ENCODE measurements at regions not wholly inside any gene's neighbourhood (a gene's known extent, or its start where the extent isn't known, plus 50 kb on each side); places are given as distances from the start of the nearest gene placed in this dataset.
"Not testable (repeated sequence)": the region's sequence is repeated elsewhere in the genome, so short reads cannot be mapped to it uniquely, and the experiment has no call there.

DNA sequence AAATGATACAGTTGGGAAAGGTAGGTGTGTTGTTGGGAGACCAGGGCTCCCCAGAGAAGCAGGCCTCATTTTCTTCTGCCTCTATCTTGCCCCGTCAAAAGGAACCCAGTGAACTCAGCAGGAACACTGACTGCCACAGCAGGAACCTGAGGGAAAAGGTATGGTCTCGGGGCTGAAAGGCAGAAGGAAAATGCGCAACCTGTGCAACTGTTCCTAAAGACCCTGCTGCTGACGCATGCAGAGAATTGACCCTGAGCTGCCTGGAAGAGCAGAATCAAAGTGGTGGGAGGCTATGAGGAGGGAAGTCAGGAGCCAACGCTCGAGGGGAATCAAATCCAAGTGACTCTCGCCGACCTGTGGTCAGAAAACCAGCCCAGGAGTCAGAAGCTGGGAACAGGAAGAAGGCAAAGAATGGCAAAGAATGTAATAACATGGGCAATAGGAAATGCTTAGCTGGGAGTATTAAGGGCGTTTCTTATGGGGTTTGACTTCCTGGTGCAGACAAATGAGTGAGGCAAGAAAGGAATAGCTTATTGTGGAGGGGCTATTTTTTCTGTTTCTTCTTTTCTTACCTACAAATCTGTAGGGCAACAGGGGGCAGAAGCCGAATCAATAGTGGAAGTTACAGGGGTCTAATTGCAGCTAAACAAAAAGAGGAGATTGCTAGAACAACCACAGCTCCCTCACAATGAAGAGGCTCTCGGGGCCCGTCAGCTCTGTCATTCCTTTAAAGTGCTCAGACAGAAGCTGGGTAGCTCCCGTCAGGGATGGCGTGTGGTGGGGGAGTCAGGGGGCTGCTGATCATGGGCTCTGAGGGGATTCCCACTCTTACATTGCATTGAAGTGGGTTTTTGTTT lies 65.4 kb upstream of the DLG1 start:
- Histone ChIP-seq H3K4me1 (ENCODE audit: control insufficient read depth, insufficient read depth, low read length) (no peaks in the 10 kb centered on the region), H3K4me3 (ENCODE audit: low read depth in 2 of 2, low read length in 2 of 2) (no peak overlapping the region), H3K27me3 (ENCODE audit: control insufficient read depth, insufficient read depth, low read length) (no peaks in the 10 kb centered on the region), H3K36me3 (ENCODE audit: control insufficient read depth, insufficient read depth, low read length) (no peaks in the 10 kb centered on the region), H3K9me3 (ENCODE audit: control insufficient read depth, insufficient read depth, low read depth, low read length) (peaks cover 7% of the 10 kb centered on the region; the same call in 1 of the 2 replicates), H3K27ac (ENCODE audit: low read length) (no peak overlapping the region)
- ChIA-PET POLR2A (interaction anchor here (0.6 to 0.8 kb wide), 2 partner anchors 20 to 132 kb away, joined by 3 to 11 read pairs; no protein-coding TSS in a partner anchor), CTCF (no interaction called here)
- ATAC-seq (no peak), DNase-seq (ENCODE audit: low read depth, low spot score) (no peak)
- intact Hi-C loops (cut with micrococcal nuclease; ENCODE audit: unreplicated experiment) = no loop called here
- in situ Hi-C loops (cut with HindIII; ENCODE audit: low pct_unique_long_range_greater_than_20kb, low sequenced_read_pairs) = no loop called here
- no TSS peak for BruUV-seq (replicated peaks)
- TF ChIP-seq SIN3A (IDR thresholded peaks at IDR 0.05; ENCODE audit: borderline replicate concordance, insufficient read depth, low read depth, low read length) = no peak
- TF ChIP-seq TCF7L2 (IDR thresholded peaks at IDR 0.05; ENCODE audit: low read depth, low read length) = no peak
- TF ChIP-seq, protein P1, sequence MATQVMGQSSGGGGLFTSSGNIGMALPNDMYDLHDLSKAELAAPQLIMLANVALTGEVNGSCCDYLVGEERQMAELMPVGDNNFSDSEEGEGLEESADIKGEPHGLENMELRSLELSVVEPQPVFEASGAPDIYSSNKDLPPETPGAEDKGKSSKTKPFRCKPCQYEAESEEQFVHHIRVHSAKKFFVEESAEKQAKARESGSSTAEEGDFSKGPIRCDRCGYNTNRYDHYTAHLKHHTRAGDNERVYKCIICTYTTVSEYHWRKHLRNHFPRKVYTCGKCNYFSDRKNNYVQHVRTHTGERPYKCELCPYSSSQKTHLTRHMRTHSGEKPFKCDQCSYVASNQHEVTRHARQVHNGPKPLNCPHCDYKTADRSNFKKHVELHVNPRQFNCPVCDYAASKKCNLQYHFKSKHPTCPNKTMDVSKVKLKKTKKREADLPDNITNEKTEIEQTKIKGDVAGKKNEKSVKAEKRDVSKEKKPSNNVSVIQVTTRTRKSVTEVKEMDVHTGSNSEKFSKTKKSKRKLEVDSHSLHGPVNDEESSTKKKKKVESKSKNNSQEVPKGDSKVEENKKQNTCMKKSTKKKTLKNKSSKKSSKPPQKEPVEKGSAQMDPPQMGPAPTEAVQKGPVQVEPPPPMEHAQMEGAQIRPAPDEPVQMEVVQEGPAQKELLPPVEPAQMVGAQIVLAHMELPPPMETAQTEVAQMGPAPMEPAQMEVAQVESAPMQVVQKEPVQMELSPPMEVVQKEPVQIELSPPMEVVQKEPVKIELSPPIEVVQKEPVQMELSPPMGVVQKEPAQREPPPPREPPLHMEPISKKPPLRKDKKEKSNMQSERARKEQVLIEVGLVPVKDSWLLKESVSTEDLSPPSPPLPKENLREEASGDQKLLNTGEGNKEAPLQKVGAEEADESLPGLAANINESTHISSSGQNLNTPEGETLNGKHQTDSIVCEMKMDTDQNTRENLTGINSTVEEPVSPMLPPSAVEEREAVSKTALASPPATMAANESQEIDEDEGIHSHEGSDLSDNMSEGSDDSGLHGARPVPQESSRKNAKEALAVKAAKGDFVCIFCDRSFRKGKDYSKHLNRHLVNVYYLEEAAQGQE (IDR thresholded peaks at IDR 0.05; ENCODE audit: insufficient read depth in 1 of 2, low read depth in 2 of 2, low read length in 1 of 2) = no peak
- no peak for TF ChIP-seq POLR2AphosphoS5 (IDR thresholded peaks at IDR 0.05; ENCODE audit: low read depth, low read length)

DNA sequence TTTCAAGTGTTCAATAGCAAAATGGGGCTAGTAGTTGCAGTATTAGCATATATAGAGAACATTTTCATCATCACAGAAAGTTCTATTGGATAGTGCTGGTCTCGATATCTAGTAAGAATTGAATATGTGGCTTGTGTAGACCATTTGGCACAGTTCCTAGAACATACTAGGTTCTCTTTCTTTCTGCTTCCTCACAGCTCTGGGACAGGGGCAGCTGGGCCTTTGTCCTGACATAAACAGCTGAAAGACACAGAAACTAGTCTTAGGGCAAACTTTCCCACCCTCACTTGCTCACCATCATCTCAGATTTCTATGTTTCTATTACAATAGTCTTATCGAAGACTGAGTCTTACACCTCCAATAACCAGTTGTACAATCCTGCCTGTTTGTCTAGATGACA lies 63.7 kb upstream of the DLG1 start:
- no peak for DNase-seq (ENCODE audit: low read depth, low spot score)
- no TSS peak for BruUV-seq (replicated peaks)
- POLR2A ChIA-PET = no interaction called here
- intact Hi-C loops (cut with micrococcal nuclease; ENCODE audit: unreplicated experiment) (no loop called here), in situ Hi-C loops (cut with HindIII; ENCODE audit: low pct_unique_long_range_greater_than_20kb, low sequenced_read_pairs) (no loop called here)
- Histone ChIP-seq H3K27ac (ENCODE audit: low read length) (no peak overlapping the region), H3K36me3 (ENCODE audit: control insufficient read depth, insufficient read depth, low read length) (no peaks in the 10 kb centered on the region), H3K27me3 (ENCODE audit: control insufficient read depth, insufficient read depth, low read length) (no peaks in the 10 kb centered on the region), H3K9me3 (ENCODE audit: control insufficient read depth, insufficient read depth, low read depth, low read length) (peaks cover 7% of the 10 kb centered on the region; the same call in 1 of the 2 replicates), H3K4me1 (ENCODE audit: control insufficient read depth, insufficient read depth, low read length) (no peaks in the 10 kb centered on the region), H3K4me3 (ENCODE audit: low read depth in 2 of 2, low read length in 2 of 2) (no peak overlapping the region)
- TF ChIP-seq POLR2AphosphoS5 (IDR thresholded peaks at IDR 0.05; ENCODE audit: low read depth, low read length) = no peak
- TF ChIP-seq TCF7L2 (IDR thresholded peaks at IDR 0.05; ENCODE audit: low read depth, low read length) = no peak
- TF ChIP-seq, protein P1 (IDR thresholded peaks at IDR 0.05; ENCODE audit: insufficient read depth in 1 of 2, low read depth in 2 of 2, low read length in 1 of 2) = no peak
- TF ChIP-seq, protein P2, sequence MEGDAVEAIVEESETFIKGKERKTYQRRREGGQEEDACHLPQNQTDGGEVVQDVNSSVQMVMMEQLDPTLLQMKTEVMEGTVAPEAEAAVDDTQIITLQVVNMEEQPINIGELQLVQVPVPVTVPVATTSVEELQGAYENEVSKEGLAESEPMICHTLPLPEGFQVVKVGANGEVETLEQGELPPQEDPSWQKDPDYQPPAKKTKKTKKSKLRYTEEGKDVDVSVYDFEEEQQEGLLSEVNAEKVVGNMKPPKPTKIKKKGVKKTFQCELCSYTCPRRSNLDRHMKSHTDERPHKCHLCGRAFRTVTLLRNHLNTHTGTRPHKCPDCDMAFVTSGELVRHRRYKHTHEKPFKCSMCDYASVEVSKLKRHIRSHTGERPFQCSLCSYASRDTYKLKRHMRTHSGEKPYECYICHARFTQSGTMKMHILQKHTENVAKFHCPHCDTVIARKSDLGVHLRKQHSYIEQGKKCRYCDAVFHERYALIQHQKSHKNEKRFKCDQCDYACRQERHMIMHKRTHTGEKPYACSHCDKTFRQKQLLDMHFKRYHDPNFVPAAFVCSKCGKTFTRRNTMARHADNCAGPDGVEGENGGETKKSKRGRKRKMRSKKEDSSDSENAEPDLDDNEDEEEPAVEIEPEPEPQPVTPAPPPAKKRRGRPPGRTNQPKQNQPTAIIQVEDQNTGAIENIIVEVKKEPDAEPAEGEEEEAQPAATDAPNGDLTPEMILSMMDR (IDR thresholded peaks at IDR 0.05) = no peak
- no peak for TF ChIP-seq SIN3A (IDR thresholded peaks at IDR 0.05; ENCODE audit: borderline replicate concordance, insufficient read depth, low read depth, low read length)
- CTCF ChIA-PET = no interaction called here
- no peak for ATAC-seq

DNA sequence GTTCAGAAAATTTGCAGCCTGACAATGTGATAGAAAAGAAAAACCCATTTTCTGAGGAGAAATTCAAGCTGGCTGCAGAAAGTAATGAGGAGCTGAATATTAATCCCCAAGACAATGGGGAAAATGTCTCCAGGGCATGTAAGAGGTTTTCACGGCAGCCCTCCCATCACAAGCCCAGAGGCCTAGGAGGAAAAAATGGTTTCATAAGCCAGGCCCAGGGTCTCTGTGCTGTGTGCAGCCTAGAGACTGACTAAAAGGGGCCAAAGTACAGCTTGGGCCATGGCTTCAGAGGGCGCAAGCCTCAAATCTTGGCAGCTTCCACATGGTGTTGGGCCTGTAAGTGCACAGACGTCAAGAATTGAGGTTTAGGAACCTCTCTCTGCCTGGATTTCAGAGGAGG lies 61.7 kb upstream of the DLG1 start:
- BruUV-seq (replicated peaks); CTCF ChIA-PET; H3K27ac ChIP-seq (ENCODE audit: low read length); H3K9me3 ChIP-seq (ENCODE audit: control insufficient read depth, insufficient read depth, low read depth, low read length); H3K36me3 ChIP-seq (ENCODE audit: control insufficient read depth, insufficient read depth, low read length); in situ Hi-C loops (cut with HindIII; ENCODE audit: low pct_unique_long_range_greater_than_20kb, low sequenced_read_pairs); DNase-seq (ENCODE audit: low read depth, low spot score); H3K27me3 ChIP-seq (ENCODE audit: control insufficient read depth, insufficient read depth, low read length); H3K4me3 ChIP-seq (ENCODE audit: low read depth in 2 of 2, low read length in 2 of 2); ATAC-seq; H3K4me1 ChIP-seq (ENCODE audit: control insufficient read depth, insufficient read depth, low read length); intact Hi-C loops (cut with micrococcal nuclease; ENCODE audit: unreplicated experiment): not testable (repeated sequence)
- POLR2A ChIA-PET = interaction anchor here (0.6 kb wide), 2 partner anchors 8 to 20 kb away, joined by 3 to 9 read pairs; no protein-coding TSS in a partner anchor

DNA sequence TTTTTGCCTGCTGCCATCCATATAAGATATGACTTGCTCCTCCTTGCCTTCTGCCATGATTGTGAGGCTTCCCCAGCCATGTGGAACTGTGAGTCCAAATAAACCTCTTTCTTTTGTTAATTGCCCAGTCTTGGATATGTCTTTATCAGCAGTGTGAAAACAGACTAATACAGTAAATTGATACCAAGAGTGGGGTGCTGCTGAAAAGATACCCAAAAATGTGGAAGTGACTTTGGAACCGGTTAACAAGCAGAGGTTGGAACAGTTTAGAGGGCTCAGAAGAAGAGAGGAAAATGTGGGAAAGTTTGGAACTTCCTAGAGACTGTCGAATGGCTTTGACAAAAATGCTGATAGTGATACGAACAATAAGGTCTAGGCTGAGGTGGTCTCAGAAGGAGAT lies 61.1 kb upstream of the DLG1 start:
- DNase-seq (ENCODE audit: low read depth, low spot score); ATAC-seq; CTCF ChIA-PET; H3K4me1 ChIP-seq (ENCODE audit: control insufficient read depth, insufficient read depth, low read length); H3K9me3 ChIP-seq (ENCODE audit: control insufficient read depth, insufficient read depth, low read depth, low read length); H3K36me3 ChIP-seq (ENCODE audit: control insufficient read depth, insufficient read depth, low read length); H3K27ac ChIP-seq (ENCODE audit: low read length); H3K4me3 ChIP-seq (ENCODE audit: low read depth in 2 of 2, low read length in 2 of 2); intact Hi-C loops (cut with micrococcal nuclease; ENCODE audit: unreplicated experiment); in situ Hi-C loops (cut with HindIII; ENCODE audit: low pct_unique_long_range_greater_than_20kb, low sequenced_read_pairs); H3K27me3 ChIP-seq (ENCODE audit: control insufficient read depth, insufficient read depth, low read length); BruUV-seq (replicated peaks): not testable (repeated sequence)
- POLR2A ChIA-PET = interaction anchor here (0.6 kb wide), 1 partner anchor 8 kb away, joined by 9 read pairs; no protein-coding TSS in a partner anchor

Data from Panc1 (cell line).